NCI-H187 (cell line): ENCODE measurements at regions not wholly inside any gene's neighbourhood (a gene's known extent, or its start where the extent isn't known, plus 50 kb on each side); places are given as distances from the start of the nearest gene placed in this dataset.

Experiments used
- DNase-seq, 2 experiments: peaks; one replicate each; lab custom pipeline; 2025; lab: John Stamatoyannopoulos, UW

GRCh38 chr1:47703156-47703825, 265.4 kb downstream of the FOXD2 start:
- DNase-seq = no peak

- peak; percentile 10 to 54 for DNase-seq
Observed at GRCh38 chr1:47703981-47704596, 266.2 kb downstream of the FOXD2 start.

GRCh38 chr1:47705517-47706130, 267.8 kb downstream of the FOXD2 start:
- DNase-seq = no peak

- DNase-seq = no peak
Observed at GRCh38 chr1:47707503-47707902, 269.7 kb downstream of the FOXD2 start.

GRCh38 chr1:47708019-47708535, 270.2 kb downstream of the FOXD2 start:
- no peak for DNase-seq

GRCh38 chr1:47708658-47709018, 270.8 kb downstream of the FOXD2 start:
- no peak for DNase-seq

- no peak for DNase-seq
Observed at GRCh38 chr1:47709019-47709871, 271.4 kb downstream of the FOXD2 start.

- no peak for DNase-seq
Observed at GRCh38 chr1:47709872-47710231, 272.0 kb downstream of the FOXD2 start.

- DNase-seq = peak in 1 of 2 experiments; percentile 27
Observed at GRCh38 chr1:47710329-47711071, 272.7 kb downstream of the FOXD2 start.
